ENCODE measurements at regions not wholly inside any gene's neighbourhood (a gene's known extent, or its start where the extent isn't known, plus 50 kb on each side); places are given as distances from the start of the nearest gene placed in this dataset. TPM values are rescaled to one million over a fixed set of nuclear protein-coding genes. Genes with fewer than 3 reads are reported as not detected.

Small RNA genes lying in the stretch of these regions (small RNA-seq; reads per million reads assigned to genes)
- not detected for gene RNA5SP44 (ENCODE audit: low replicate concordance)
- not detected for gene RNU6-608P (ENCODE audit: low replicate concordance)

Data from temporal lobe (tissue), 1 donor.